ENCODE measurements at regions not wholly inside any gene's neighbourhood (a gene's known extent, or its start where the extent isn't known, plus 50 kb on each side); places are given as distances from the start of the nearest gene placed in this dataset.

DNA sequence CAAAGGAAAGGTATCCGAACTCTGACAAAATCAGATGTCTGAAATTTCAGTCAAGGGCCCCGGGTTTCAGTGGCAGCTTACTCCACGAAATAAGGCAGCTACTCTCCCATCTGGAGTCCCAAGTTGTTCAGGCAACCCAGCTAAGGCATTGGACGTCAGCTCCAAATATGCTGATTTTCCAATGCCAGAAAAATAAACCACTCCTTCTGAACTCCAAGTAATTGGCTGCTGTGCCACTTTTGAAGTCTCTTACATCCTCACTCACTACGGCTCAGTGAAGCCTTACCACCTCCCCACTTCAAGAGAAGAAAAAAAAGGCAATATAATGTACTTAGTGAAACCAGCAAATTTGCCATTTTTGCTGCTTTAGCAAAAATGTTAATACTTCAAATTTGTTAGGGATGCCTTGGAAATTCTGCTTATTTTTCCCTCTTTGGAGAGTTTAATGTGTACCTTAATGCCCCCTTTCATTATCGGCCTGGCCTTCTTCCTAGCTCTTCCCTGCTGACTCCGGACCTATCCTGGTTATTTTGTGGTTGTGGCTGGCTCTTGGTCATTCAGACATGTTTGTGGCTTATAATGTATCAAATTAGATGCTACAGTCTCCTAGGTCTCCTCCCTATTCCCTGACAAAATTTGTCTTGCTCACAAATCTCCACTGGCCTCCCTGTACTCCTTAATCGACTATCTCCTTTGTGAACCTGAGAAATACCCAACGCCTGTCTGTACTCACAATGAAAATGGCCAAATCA, 589.2 kb upstream of the ZEB2 start:
- RAD21 ChIA-PET (ENCODE audit: low non-redundant PET in 1 of 2, low total read pairs in 2 of 2, uncharacterized antibody in 2 of 2, unreplicated experiment in 2 of 2) = no interaction called here
- Histone ChIP-seq H3K27me3 (ENCODE audit: insufficient read depth, low read length) (no peaks in the 10 kb centered on the region), H4K20me1 (ENCODE audit: insufficient read depth) (no peaks in the 10 kb centered on the region), H3K79me2 (ENCODE audit: insufficient read depth, low read length) (no peaks in the 10 kb centered on the region), H3K9me2 (ENCODE audit: insufficient read depth) (no peaks in the 10 kb centered on the region), H3K9ac (ENCODE audit: low read length) (no peak overlapping the region), H3K36me3 (ENCODE audit: control insufficient read depth in 1 of 2, insufficient read depth in 2 of 2, low read length in 2 of 2) (no peaks in the 10 kb centered on the region), H3K4me2 (ENCODE audit: low read length) (no peak overlapping the region), H3K27ac (ENCODE audit: low read depth, low read length) (no peak overlapping the region), H3K9me3 (ENCODE audit: control insufficient read depth in 1 of 2, insufficient read depth in 1 of 2, low read depth in 1 of 2, low read length in 2 of 2) (no peaks in the 10 kb centered on the region), H3K4me1 (ENCODE audit: control insufficient read depth in 1 of 2, insufficient read depth in 2 of 2, low read length in 2 of 2) (no peaks in the 10 kb centered on the region), H3K4me3 (replicated peaks in 1 of 2; ENCODE audit: low read depth in 1 of 2, low read length in 2 of 2) (no peak overlapping the region), H2AFZ (ENCODE audit: low read depth, low read length, poor library complexity, severe bottlenecking) (no peak overlapping the region)
- DNase-seq (ENCODE audit: low read depth, low spot score) (no peak), ATAC-seq (no peak)
- TF ChIP-seq ELF1 (IDR thresholded peaks at IDR 0.05; ENCODE audit: borderline replicate concordance, low read depth) = no peak
- no peak for TF ChIP-seq EZH2 (IDR thresholded peaks at IDR 0.05)
- TF ChIP-seq FOSL1 (IDR thresholded peaks at IDR 0.05; ENCODE audit: low read depth) = no peak
- no peak for TF ChIP-seq POLR2A (IDR thresholded peaks at IDR 0.05; ENCODE audit: borderline replicate concordance, extremely low read depth, insufficient read depth, insufficient read length)
- no peak for TF ChIP-seq SRF (IDR thresholded peaks at IDR 0.05; ENCODE audit: low read depth)
- TF ChIP-seq, protein P1, sequence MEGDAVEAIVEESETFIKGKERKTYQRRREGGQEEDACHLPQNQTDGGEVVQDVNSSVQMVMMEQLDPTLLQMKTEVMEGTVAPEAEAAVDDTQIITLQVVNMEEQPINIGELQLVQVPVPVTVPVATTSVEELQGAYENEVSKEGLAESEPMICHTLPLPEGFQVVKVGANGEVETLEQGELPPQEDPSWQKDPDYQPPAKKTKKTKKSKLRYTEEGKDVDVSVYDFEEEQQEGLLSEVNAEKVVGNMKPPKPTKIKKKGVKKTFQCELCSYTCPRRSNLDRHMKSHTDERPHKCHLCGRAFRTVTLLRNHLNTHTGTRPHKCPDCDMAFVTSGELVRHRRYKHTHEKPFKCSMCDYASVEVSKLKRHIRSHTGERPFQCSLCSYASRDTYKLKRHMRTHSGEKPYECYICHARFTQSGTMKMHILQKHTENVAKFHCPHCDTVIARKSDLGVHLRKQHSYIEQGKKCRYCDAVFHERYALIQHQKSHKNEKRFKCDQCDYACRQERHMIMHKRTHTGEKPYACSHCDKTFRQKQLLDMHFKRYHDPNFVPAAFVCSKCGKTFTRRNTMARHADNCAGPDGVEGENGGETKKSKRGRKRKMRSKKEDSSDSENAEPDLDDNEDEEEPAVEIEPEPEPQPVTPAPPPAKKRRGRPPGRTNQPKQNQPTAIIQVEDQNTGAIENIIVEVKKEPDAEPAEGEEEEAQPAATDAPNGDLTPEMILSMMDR (IDR thresholded peaks at IDR 0.05 in 2 of 3, conservative IDR thresholded peaks at IDR 0.05 in 1 of 3; ENCODE audit: borderline replicate concordance in 1 of 3, insufficient read depth in 1 of 3, low read depth in 2 of 3, low read length in 2 of 3) = no peak
- no peak for TF ChIP-seq ZNF274 (IDR thresholded peaks at IDR 0.05; ENCODE audit: low read depth, low read length)
- no peak for TF ChIP-seq MAX (IDR thresholded peaks at IDR 0.05)
- no peak for TF ChIP-seq SP1 (IDR thresholded peaks at IDR 0.05; ENCODE audit: low read depth)
- no peak for TF ChIP-seq EGR1 (IDR thresholded peaks at IDR 0.05; ENCODE audit: low read depth)
- no peak for TF ChIP-seq TCF7L2 (IDR thresholded peaks at IDR 0.05; ENCODE audit: borderline replicate concordance, extremely low read depth, insufficient read depth, insufficient read length)
- TF ChIP-seq JUND (IDR thresholded peaks at IDR 0.05) = no peak
- no peak for TF ChIP-seq CBX3 (IDR thresholded peaks at IDR 0.05; ENCODE audit: low read depth)
- POLR2A ChIA-PET = no interaction called here
- intact Hi-C loops (cut with micrococcal nuclease) = no loop called here
- BruUV-seq (replicated peaks) = no TSS peak
- CTCF ChIA-PET = no interaction called here
